ENCODE measurements at regions not wholly inside any gene's neighbourhood (a gene's known extent, or its start where the extent isn't known, plus 50 kb on each side); places are given as distances from the start of the nearest gene placed in this dataset.

DNA sequence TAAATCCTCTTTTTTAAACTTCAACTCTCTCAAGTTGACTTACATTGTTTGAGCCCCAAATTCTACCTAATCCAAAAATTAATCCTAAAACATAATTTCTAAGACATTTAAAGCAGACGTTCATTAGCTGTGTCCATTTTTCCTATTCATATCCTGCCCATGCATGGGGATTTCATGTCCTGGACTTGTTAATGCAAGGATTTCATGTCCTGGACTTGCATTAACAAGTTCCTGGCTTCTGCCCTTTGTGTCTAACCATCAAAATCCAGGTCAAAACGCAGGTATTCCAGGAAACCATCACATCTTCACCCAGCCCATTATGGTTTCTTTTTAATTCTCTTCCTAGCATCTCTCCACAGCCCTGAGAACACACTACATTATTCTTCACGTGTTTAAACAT is 454.9 kb downstream of the KLF5 start:
- TF ChIP-seq, protein P1, sequence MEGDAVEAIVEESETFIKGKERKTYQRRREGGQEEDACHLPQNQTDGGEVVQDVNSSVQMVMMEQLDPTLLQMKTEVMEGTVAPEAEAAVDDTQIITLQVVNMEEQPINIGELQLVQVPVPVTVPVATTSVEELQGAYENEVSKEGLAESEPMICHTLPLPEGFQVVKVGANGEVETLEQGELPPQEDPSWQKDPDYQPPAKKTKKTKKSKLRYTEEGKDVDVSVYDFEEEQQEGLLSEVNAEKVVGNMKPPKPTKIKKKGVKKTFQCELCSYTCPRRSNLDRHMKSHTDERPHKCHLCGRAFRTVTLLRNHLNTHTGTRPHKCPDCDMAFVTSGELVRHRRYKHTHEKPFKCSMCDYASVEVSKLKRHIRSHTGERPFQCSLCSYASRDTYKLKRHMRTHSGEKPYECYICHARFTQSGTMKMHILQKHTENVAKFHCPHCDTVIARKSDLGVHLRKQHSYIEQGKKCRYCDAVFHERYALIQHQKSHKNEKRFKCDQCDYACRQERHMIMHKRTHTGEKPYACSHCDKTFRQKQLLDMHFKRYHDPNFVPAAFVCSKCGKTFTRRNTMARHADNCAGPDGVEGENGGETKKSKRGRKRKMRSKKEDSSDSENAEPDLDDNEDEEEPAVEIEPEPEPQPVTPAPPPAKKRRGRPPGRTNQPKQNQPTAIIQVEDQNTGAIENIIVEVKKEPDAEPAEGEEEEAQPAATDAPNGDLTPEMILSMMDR (conservative IDR thresholded peaks at IDR 0.05): no peak
- H3K27ac ChIP-seq: no peak overlapping the region

DNA sequence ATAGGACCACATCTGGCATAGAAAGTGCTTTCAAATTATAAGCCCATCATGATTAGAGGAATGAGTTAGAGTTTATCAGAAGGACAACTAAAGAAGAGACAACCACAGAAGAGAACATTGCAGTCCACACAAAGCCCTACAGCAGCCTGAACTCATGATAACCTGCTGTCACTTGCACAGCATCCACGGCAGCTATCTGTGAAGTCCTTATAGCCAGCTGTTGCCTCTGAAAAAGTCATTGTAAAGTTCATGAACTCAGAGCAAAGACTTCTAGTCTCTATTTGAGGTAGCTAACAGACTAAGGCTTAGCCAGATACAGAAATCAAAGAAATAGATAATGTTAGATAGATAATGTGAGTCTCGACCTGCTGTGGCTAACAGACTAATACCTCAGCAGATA is 450.0 kb downstream of the KLF5 start:
- H3K27ac ChIP-seq: no peak overlapping the region
- TF ChIP-seq, protein P1 (conservative IDR thresholded peaks at IDR 0.05): no peak

DNA sequence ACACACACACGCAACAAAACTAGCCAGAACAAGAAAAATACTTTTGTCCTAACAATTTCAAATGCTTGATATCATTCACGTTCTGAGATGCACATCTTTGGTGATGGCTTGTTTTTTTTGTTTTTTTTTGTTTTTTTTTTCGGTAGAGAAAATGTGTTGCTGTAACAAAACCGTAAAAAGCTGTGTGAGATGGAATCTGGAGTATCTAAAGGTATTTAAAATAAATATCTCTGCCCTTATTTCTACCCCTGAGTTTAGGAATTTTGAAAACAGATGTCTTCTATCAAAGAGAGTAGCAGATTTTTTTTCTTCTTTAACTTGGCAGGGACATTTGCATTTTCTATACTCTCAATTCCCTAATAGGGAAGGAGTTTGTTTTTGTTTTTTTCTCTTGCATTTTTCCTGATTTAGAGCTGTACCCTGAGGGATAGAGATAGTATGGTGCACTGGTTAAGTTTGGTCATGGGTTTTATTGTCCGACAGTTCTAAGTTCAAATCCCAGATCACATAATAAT is 446.6 kb downstream of the KLF5 start:
- TF ChIP-seq, protein P1 (conservative IDR thresholded peaks at IDR 0.05): no peak
- H3K27ac ChIP-seq: no peak overlapping the region

DNA sequence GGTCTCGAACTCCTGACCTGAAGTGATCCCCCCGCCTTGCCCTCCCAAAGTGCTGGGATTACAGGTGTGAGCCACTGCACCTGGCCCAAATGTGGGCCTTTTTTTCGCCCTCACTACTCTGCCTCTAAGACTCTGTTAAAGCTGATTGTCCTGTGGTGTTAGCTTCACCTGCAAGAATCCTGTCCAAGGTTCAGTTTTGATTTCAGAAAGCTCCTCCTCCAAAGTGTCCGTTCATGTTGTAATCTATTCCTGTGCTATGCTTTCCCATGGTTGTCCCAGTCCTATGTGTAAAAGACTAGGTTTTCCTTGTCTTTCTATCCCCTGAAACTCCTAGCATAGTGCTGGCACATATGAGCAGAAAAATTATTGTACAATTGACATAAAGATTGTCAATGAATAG is 440.9 kb downstream of the KLF5 start:
- no peak overlapping the region for H3K27ac ChIP-seq
- TF ChIP-seq, protein P1 (conservative IDR thresholded peaks at IDR 0.05): no peak

DNA sequence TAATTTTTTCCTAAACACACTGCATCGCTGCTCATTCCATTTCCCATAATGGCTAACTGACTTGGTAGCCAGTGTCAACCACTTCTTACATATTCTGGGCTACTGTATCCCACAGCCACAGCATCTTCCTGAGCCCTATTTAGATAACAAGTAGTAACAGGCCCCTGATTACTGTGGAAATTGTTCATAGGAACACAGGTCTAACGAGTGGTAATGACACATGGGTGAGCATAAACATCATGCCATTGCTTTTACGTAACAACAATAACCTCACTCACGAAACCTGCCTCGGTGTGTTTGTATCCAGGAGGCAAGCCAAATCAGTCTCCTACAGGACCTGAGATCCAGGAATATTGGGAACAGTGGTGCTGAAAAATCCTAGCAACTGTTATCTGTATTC is 438.6 kb downstream of the KLF5 start:
- H3K27ac ChIP-seq: no peak overlapping the region
- TF ChIP-seq, protein P1 (conservative IDR thresholded peaks at IDR 0.05): no peak

DNA sequence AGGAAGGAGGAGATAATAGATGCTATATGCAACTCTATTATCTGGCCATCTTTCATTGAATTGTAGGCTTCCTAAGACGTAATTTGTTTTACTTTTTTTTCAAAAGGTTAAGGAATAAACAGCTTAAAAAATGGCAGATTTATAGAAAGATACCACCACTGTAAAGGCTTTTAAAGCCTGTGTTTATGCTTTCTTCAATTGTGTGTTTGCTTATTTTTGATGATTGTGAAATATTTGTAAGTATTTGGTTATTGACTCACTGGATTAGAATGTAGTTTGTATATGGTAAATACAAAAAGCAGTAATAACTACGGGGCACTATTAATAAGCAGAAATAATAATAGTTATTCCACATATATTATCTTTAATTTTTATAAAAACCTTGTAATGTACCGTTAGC is 437.9 kb downstream of the KLF5 start:
- TF ChIP-seq, protein P1 (conservative IDR thresholded peaks at IDR 0.05): no peak
- H3K27ac ChIP-seq: no peak overlapping the region

DNA sequence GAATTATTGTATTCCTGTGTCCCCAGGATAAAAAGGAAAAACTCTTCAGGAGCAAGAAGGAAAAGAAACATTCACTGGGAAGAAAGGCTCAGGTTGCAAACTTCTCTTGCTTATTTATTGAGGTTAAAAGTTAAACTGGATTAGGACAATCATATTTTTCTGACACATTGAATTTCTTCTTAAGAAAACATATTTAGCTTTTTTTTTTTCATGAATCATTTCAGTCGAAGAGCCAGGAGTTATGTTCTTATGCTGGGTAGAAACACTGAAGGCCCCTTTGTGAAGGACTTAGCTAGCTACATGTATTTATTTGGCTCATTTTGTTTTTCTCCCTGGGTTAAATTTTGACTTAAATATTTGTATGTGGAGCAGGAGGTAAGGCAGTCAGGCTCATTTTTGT is 434.0 kb downstream of the KLF5 start:
- H3K27ac ChIP-seq: no peak overlapping the region

More for the DNA sequence above, 434.0 kb downstream of the KLF5 start:
- TF ChIP-seq, protein P1 (conservative IDR thresholded peaks at IDR 0.05): no peak
